Fibroblast of villous mesenchyme (primary cell): ENCODE measurements at regions not wholly inside any gene's neighbourhood (a gene's known extent, or its start where the extent isn't known, plus 50 kb on each side); places are given as distances from the start of the nearest gene placed in this dataset.

Source experiments
- DNase-seq: peaks from one replicate; pipeline ENCODE4 v3.0.0-alpha.2; 2010; ENCODE audit warnings: low read depth
- H3K4me3 ChIP-seq: 2 replicates; pipeline ENCODE4 v1.5.1; 2011; ENCODE audit warnings: low read depth, mild to moderate bottlenecking, low read length
- CTCF ChIP-seq: IDR thresholded peaks from 2 replicates; pipeline ENCODE4 v1.5.1; 2012; ENCODE audit warnings: low read depth, mild to moderate bottlenecking, low read length; ENCODE audit not compliant: insufficient read depth

GRCh38 chr2:71882236-71882946, 265.3 kb downstream of the CYP26B1 start:
- H3K4me3 ChIP-seq, result no peak overlapping the region
- TF ChIP-seq CTCF, result no peak
- no peak for DNase-seq

GRCh38 chr2:71880846-71881610, 266.6 kb downstream of the CYP26B1 start:
- H3K4me3 ChIP-seq, result no peak overlapping the region
- DNase-seq, result peak; percentile 76
- no peak for TF ChIP-seq CTCF

- no peak for DNase-seq
- TF ChIP-seq CTCF, result no peak
- no peak overlapping the region for H3K4me3 ChIP-seq
Measured at GRCh38 chr2:71880287-71880686, 267.4 kb downstream of the CYP26B1 start.

- no peak for DNase-seq
- no peak overlapping the region for H3K4me3 ChIP-seq
- no peak for TF ChIP-seq CTCF
Measured at GRCh38 chr2:71879509-71880184, 268.0 kb downstream of the CYP26B1 start.

GRCh38 chr2:71878626-71879508, 268.8 kb downstream of the CYP26B1 start:
- no peak for DNase-seq
- TF ChIP-seq CTCF, result no peak
- no peak overlapping the region for H3K4me3 ChIP-seq

GRCh38 chr2:71877636-71878035, 270.0 kb downstream of the CYP26B1 start:
- H3K4me3 ChIP-seq, result no peak overlapping the region
- no peak for DNase-seq
- TF ChIP-seq CTCF, result no peak
